ENCODE measurements at regions not wholly inside any gene's neighbourhood (a gene's known extent, or its start where the extent isn't known, plus 50 kb on each side); places are given as distances from the start of the nearest gene placed in this dataset.
"Not testable (repeated sequence)": the region's sequence is repeated elsewhere in the genome, so short reads cannot be mapped to it uniquely, and the experiment has no call there.

GRCh38 chr6:6724539-6725467 is 136.3 kb downstream of the LY86 start:
- peak; percentile 76 for DNase-seq

- no peak for DNase-seq
Observed at GRCh38 chr6:6725468-6726209, 137.1 kb downstream of the LY86 start.

- DNase-seq = no peak
Observed at GRCh38 chr6:6728169-6728941, 139.8 kb downstream of the LY86 start.

GRCh38 chr6:6729971-6730370 is 141.5 kb downstream of the LY86 start:
- no peak for DNase-seq

GRCh38 chr6:6730831-6731230 is 142.3 kb downstream of the LY86 start:
- no peak for DNase-seq

- DNase-seq = no peak
Observed at GRCh38 chr6:6734479-6735465, 146.3 kb downstream of the LY86 start.

GRCh38 chr6:6736791-6737654 is 148.5 kb downstream of the LY86 start:
- peak; percentile 74 for DNase-seq

GRCh38 chr6:6737671-6738070 is 149.2 kb downstream of the LY86 start:
- DNase-seq = no peak

- no peak for DNase-seq
Observed at GRCh38 chr6:6738108-6738507, 149.6 kb downstream of the LY86 start.

- DNase-seq = no peak
Observed at GRCh38 chr6:6738922-6739716, 150.6 kb downstream of the LY86 start.

GRCh38 chr6:6740595-6740994 is 152.1 kb downstream of the LY86 start:
- no peak for DNase-seq

- no peak for DNase-seq
Observed at GRCh38 chr6:6741264-6741663, 152.7 kb downstream of the LY86 start.

- DNase-seq = no peak
Observed at GRCh38 chr6:6742535-6742934, 154.0 kb downstream of the LY86 start.

- DNase-seq = no peak
Observed at GRCh38 chr6:6744551-6744950, 156.0 kb downstream of the LY86 start.

GRCh38 chr6:6745637-6746332 is 157.3 kb downstream of the LY86 start:
- not testable (repeated sequence) for DNase-seq

GRCh38 chr6:6746333-6746969 is 157.9 kb downstream of the LY86 start:
- DNase-seq = no peak

- no peak for DNase-seq
Observed at GRCh38 chr6:6746970-6747338, 158.4 kb downstream of the LY86 start.

- DNase-seq = no peak
Observed at GRCh38 chr6:6747371-6747770, 158.9 kb downstream of the LY86 start.

- DNase-seq = no peak
Observed at GRCh38 chr6:6748001-6748400, 159.5 kb downstream of the LY86 start.
